GM12873 (cell line): ENCODE measurements at regions not wholly inside any gene's neighbourhood (a gene's known extent, or its start where the extent isn't known, plus 50 kb on each side); places are given as distances from the start of the nearest gene placed in this dataset.

Source experiments
- CTCF ChIP-seq: IDR thresholded peaks from 2 replicates; pipeline ENCODE4 v1.5.1; 2012; ENCODE audit warnings: low read depth, mild to moderate bottlenecking, moderate library complexity, low read length, control low read depth; ENCODE audit not compliant: insufficient read depth; ENCODE audit errors: missing control alignments

- no peak for TF ChIP-seq CTCF
Observed at GRCh38 chr19:29387586-29387985, 138.2 kb upstream of the VSTM2B start.

- TF ChIP-seq CTCF = no peak
Observed at GRCh38 chr19:29389495-29389894, 136.3 kb upstream of the VSTM2B start.

GRCh38 chr19:29390742-29391141, 135.1 kb upstream of the VSTM2B start:
- no peak for TF ChIP-seq CTCF

GRCh38 chr19:29393915-29394460, 131.8 kb upstream of the VSTM2B start:
- TF ChIP-seq CTCF = no peak

- TF ChIP-seq CTCF = no peak
Observed at GRCh38 chr19:29395111-29395733, 130.6 kb upstream of the VSTM2B start.

GRCh38 chr19:29395734-29396414, 129.9 kb upstream of the VSTM2B start:
- no peak for TF ChIP-seq CTCF

- TF ChIP-seq CTCF = no peak
Observed at GRCh38 chr19:29396925-29397324, 128.9 kb upstream of the VSTM2B start.
